H1 (cell line): ENCODE measurements at regions not wholly inside any gene's neighbourhood (a gene's known extent, or its start where the extent isn't known, plus 50 kb on each side); places are given as distances from the start of the nearest gene placed in this dataset.
"Not testable (repeated sequence)": the region's sequence is repeated elsewhere in the genome, so short reads cannot be mapped to it uniquely, and the experiment has no call there.

Experiments used
- CTCF ChIA-PET: fragments of 300-600 bp; sonication (Branson Sonifier 250); formaldehyde crosslinking; loops from one replicate; lab custom pipeline; 2021; ENCODE audit not compliant: partially characterized antibody; lab: Charles Lee
- POLR2A ChIA-PET: fragments of 300-600 bp; sonication (Branson Sonifier 250); formaldehyde crosslinking; loops from one replicate; lab custom pipeline; 2021; ENCODE audit warnings: inconsistent platforms; ENCODE audit not compliant: partially characterized antibody; lab: Charles Lee
- DNase-seq, 2 experiments: peaks; one replicate each; pipeline versions ENCODE4 v3.0.0 to v3.0.0-alpha.2; 2010 to 2022; ENCODE audit warnings: low spot score in 2 of 2, low read depth in 1 of 2, mixed read lengths in 1 of 2
- FAIRE-seq: peaks from 2 replicates; lab custom pipeline; 2011; peaks lifted over from hg19 to GRCh38; lab: Jason Lieb, UNC
- H2AFZ ChIP-seq: 2 replicates; pipeline ENCODE4 v1.8.1; 2012; ENCODE audit warnings: low read length, inconsistent platforms
- H2AK5ac ChIP-seq: 2 replicates; pipeline ENCODE4 v1.6.1; 2013; ENCODE audit warnings: low read depth, low read length
- H2BK120ac ChIP-seq: replicated peaks from 2 replicates; pipeline ENCODE3; 2013; ENCODE audit warnings: low read depth, low read length, inconsistent platforms
- H2BK12ac ChIP-seq: 2 replicates; pipeline ENCODE4 v1.6.1; 2013; ENCODE audit warnings: low read depth, low read length
- H2BK15ac ChIP-seq: 2 replicates; pipeline ENCODE4 v1.6.1; 2013; ENCODE audit warnings: low read length
- H2BK20ac ChIP-seq: 2 replicates; pipeline ENCODE4 v1.6.1; 2013; ENCODE audit warnings: low read length
- H2BK5ac ChIP-seq: 2 replicates; pipeline ENCODE4 v1.6.1; 2013; ENCODE audit warnings: low read depth, low read length
- H3K14ac ChIP-seq: 2 replicates; pipeline ENCODE4 v1.6.1; 2013; ENCODE audit warnings: inconsistent platforms; ENCODE audit not compliant: insufficient read length
- H3K18ac ChIP-seq: 2 replicates; pipeline ENCODE4 v1.6.1; 2013; ENCODE audit warnings: low read length; ENCODE audit errors: extremely low read depth
- H3K23ac ChIP-seq: 2 replicates; pipeline ENCODE4 v1.6.1; 2013; ENCODE audit warnings: inconsistent platforms; ENCODE audit not compliant: insufficient read length
- H3K23me2 ChIP-seq: 2 replicates; pipeline ENCODE4 v1.6.1; 2013; ENCODE audit warnings: low read depth, low read length
- H3K27ac ChIP-seq: 2 replicates; pipeline ENCODE4 v1.6.1; 2011; ENCODE audit warnings: low read depth, low read length, inconsistent platforms
- H3K27me3 ChIP-seq, 4 experiments: replicated peaks in 1 of 4; 1 replicate in 1 of 4; 2 replicates in 3 of 4; pipeline versions ENCODE4 v1.6.1 to v1.8.1; 2011 to 2013; ENCODE audit warnings: low read length in 3 of 4, mild to moderate bottlenecking in 3 of 4, inconsistent platforms in 2 of 4, mixed read lengths in 2 of 4, moderate library complexity in 1 of 4; ENCODE audit not compliant: control insufficient read depth in 3 of 4, insufficient read depth in 3 of 4; ENCODE audit errors: extremely low read depth in 1 of 4
- H3K36me3 ChIP-seq, 4 experiments: 2 replicates each; pipeline versions ENCODE4 v1.6.1 to v1.8.1; 2011 to 2013; ENCODE audit warnings: mild to moderate bottlenecking in 4 of 4, low read length in 3 of 4, moderate library complexity in 2 of 4, control low read depth in 1 of 4, inconsistent platforms in 1 of 4; ENCODE audit not compliant: insufficient read depth in 4 of 4, control insufficient read depth in 2 of 4
- H3K4ac ChIP-seq: replicated peaks from 2 replicates; pipeline ENCODE3; 2013; ENCODE audit warnings: low read length, low read depth, mixed read lengths, inconsistent platforms; ENCODE audit not compliant: insufficient read length
- H3K4me1 ChIP-seq, 4 experiments: replicated peaks in 1 of 4; 1 replicate in 1 of 4; 2 replicates in 3 of 4; pipeline versions ENCODE4 v1.6.1 to v1.8.1; 2011 to 2013; ENCODE audit warnings: low read length in 3 of 4, inconsistent platforms in 2 of 4, mixed read lengths in 1 of 4; ENCODE audit not compliant: insufficient read depth in 4 of 4, control insufficient read depth in 3 of 4
- H3K4me2 ChIP-seq, 2 experiments: 2 replicates each; pipeline versions ENCODE4 v1.6.1 to v1.8.1; 2011 to 2013; ENCODE audit warnings: low read depth in 2 of 2, low read length in 2 of 2, control low read depth in 1 of 2, inconsistent platforms in 1 of 2, mild to moderate bottlenecking in 1 of 2; ENCODE audit not compliant: insufficient read depth in 1 of 2
- H3K4me3 ChIP-seq, 4 experiments: fragments of 200-600, 300-600 bp in 1 of 4; sonication (generic), shearing (Covaris generic), sonication (Bioruptor Twin) in 1 of 4; 2 replicates each; pipeline versions ENCODE4 v1.5.1 to v1.8.1; 2011 to 2016; ENCODE audit warnings: low read length in 4 of 4, low read depth in 3 of 4, control low read depth in 2 of 4, inconsistent platforms in 2 of 4, mild to moderate bottlenecking in 2 of 4, mixed read lengths in 1 of 4, moderate library complexity in 1 of 4; ENCODE audit not compliant: insufficient read depth in 2 of 4; ENCODE audit errors: extremely low read depth in 1 of 4
- H3K56ac ChIP-seq: replicated peaks from 2 replicates; pipeline ENCODE3; 2013; ENCODE audit warnings: low read depth, mild to moderate bottlenecking, mixed read lengths, low read length, inconsistent platforms; ENCODE audit not compliant: insufficient read length
- H3K79me1 ChIP-seq: 2 replicates; pipeline ENCODE4 v1.6.1; 2013; ENCODE audit warnings: low read depth, low read length, control low read depth
- H3K79me2 ChIP-seq, 2 experiments: 2 replicates each; pipeline versions ENCODE4 v1.6.1 to v1.8.1; 2012 to 2013; ENCODE audit warnings: low read length in 2 of 2, mild to moderate bottlenecking in 2 of 2, inconsistent platforms in 1 of 2; ENCODE audit not compliant: insufficient read depth in 2 of 2, control insufficient read depth in 1 of 2
- H3K9ac ChIP-seq, 4 experiments: replicated peaks in 1 of 4; 1 replicate in 1 of 4; 2 replicates in 3 of 4; pipeline versions ENCODE4 v1.6.1 to v1.8.1; 2011 to 2013; ENCODE audit warnings: low read depth in 3 of 4, low read length in 3 of 4, control low read depth in 2 of 4, mild to moderate bottlenecking in 2 of 4, moderate library complexity in 2 of 4, inconsistent platforms in 1 of 4; ENCODE audit errors: extremely low read depth in 1 of 4
- H3K9me3 ChIP-seq, 2 experiments: 2 replicates each; pipeline versions ENCODE4 v1.6.1 to v1.8.1; 2012 to 2013; ENCODE audit warnings: mild to moderate bottlenecking in 2 of 2, moderate library complexity in 2 of 2, control low read depth in 1 of 2, inconsistent platforms in 1 of 2, low read depth in 1 of 2, low read length in 1 of 2, mixed read lengths in 1 of 2; ENCODE audit not compliant: insufficient read depth in 2 of 2
- H4K20me1 ChIP-seq, 2 experiments: replicated peaks in 1 of 2; 2 replicates each; pipeline versions ENCODE3 to v1.8.1; 2011 to 2013; ENCODE audit warnings: inconsistent platforms in 2 of 2, low read length in 2 of 2, mild to moderate bottlenecking in 1 of 2; ENCODE audit not compliant: insufficient read depth in 2 of 2, control insufficient read depth in 1 of 2
- H4K5ac ChIP-seq: 2 replicates; pipeline ENCODE4 v1.6.1; 2013; ENCODE audit warnings: low read length, low read depth, mixed read lengths, inconsistent platforms; ENCODE audit not compliant: insufficient read length
- H4K8ac ChIP-seq: 2 replicates; pipeline ENCODE4 v1.8.0; 2013; ENCODE audit warnings: mild to moderate bottlenecking, moderate library complexity, low read length, inconsistent platforms; ENCODE audit not compliant: insufficient read depth; ENCODE audit errors: extremely low read depth
- H4K91ac ChIP-seq: replicated peaks from 2 replicates; pipeline ENCODE3; 2013; ENCODE audit warnings: low read length, mixed read lengths, inconsistent platforms; ENCODE audit not compliant: insufficient read length
- BRCA1 ChIP-seq: IDR thresholded peaks from 2 replicates; pipeline ENCODE4 v1.6.1; 2012; ENCODE audit warnings: low read depth, low read length, improper control_type of control experiment
- CHD2 ChIP-seq: IDR thresholded peaks from 2 replicates; pipeline ENCODE4 v1.6.1; 2012; ENCODE audit warnings: low read length, improper control_type of control experiment
- RAD21 ChIP-seq, 2 experiments: IDR thresholded peaks in 1 of 2; conservative IDR thresholded peaks in 1 of 2; 2 replicates each; pipeline ENCODE4 v1.6.1; 2011; ENCODE audit warnings: low read depth in 2 of 2, low read length in 2 of 2, improper control_type of control experiment in 1 of 2, inconsistent platforms in 1 of 2, mild to moderate bottlenecking in 1 of 2, moderate library complexity in 1 of 2
- SP2 ChIP-seq: IDR thresholded peaks from 2 replicates; pipeline ENCODE4 v1.6.1; 2012; ENCODE audit warnings: mild to moderate bottlenecking, low read length, inconsistent platforms
- YY1 ChIP-seq: IDR thresholded peaks from 2 replicates; pipeline ENCODE4 v1.6.1; 2011; ENCODE audit warnings: low read depth, mild to moderate bottlenecking, low read length

- TF ChIP-seq RAD21 (IDR thresholded peaks at IDR 0.05 in 1 of 2, conservative IDR thresholded peaks at IDR 0.05 in 1 of 2; ENCODE audit: low read depth in 2 of 2, low read length in 2 of 2): no peak
- TF ChIP-seq CHD2: no peak
- no peak for TF ChIP-seq YY1
- TF ChIP-seq SP2: no peak
- no peak for TF ChIP-seq BRCA1
Measured at GRCh38 chr4:157687971-157688370, 467.4 kb downstream of the GRIA2 start (continued).

GRCh38 chr4:157679326-157679725 is 458.8 kb downstream of the GRIA2 start:
- H3K27ac ChIP-seq, H2BK120ac ChIP-seq, H4K5ac ChIP-seq, H3K79me1 ChIP-seq, H3K4me2 ChIP-seq, POLR2A ChIA-PET, H4K8ac ChIP-seq, H2BK12ac ChIP-seq, H2BK15ac ChIP-seq, H3K4ac ChIP-seq, FAIRE-seq, H3K36me3 ChIP-seq, H2AK5ac ChIP-seq, H2BK20ac ChIP-seq, H3K23ac ChIP-seq, H4K91ac ChIP-seq, DNase-seq, H3K4me3 ChIP-seq, H3K18ac ChIP-seq, H3K14ac ChIP-seq, H4K20me1 ChIP-seq, H2AFZ ChIP-seq, H3K23me2 ChIP-seq, CTCF ChIA-PET, H3K79me2 ChIP-seq, H2BK5ac ChIP-seq, H3K27me3 ChIP-seq, H3K9ac ChIP-seq, H3K56ac ChIP-seq, H3K4me1 ChIP-seq: not testable (repeated sequence)
- peaks cover 6 to 18% of the 10 kb centered on the region in 2 experiments; a peak in 2 of 4 replicates for H3K9me3 ChIP-seq
